NOMO-1 treated with DMSO at 0.1 percent for 48 hours (cell line): ENCODE measurements at regions not wholly inside any gene's neighbourhood (a gene's known extent, or its start where the extent isn't known, plus 50 kb on each side); places are given as distances from the start of the nearest gene placed in this dataset.
A peak's percentile ranks its signal among the peaks of the same experiment; 100 is the strongest.
"Not testable (repeated sequence)": the region's sequence is repeated elsewhere in the genome, so short reads cannot be mapped to it uniquely, and the experiment has no call there.

ENCODE experiments used
- DNase-seq: peaks from one replicate; lab custom pipeline; 2025; ENCODE audit not compliant: unreplicated experiment; lab: John Stamatoyannopoulos, UW

DNA sequence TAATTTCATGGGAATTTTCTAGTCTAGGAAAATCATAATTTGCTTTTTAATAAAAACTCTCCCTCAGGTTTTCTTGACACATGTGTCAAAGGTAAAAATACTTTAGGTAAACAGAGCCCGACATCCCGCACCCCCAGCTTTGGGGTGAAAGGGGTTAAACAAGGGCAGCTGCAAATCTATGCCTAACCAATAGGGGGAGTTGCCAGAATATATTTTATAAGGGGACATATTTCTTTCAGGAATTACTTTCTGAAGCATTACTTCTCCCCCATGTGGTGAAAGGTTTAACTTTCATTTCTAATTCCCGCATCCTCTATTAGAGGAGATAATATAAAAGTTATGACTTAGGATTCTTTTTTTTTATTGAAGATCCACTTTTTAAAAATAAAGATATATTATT, 53.9 kb upstream of the HEPH start:
- peak; percentile 75 for DNase-seq

DNA sequence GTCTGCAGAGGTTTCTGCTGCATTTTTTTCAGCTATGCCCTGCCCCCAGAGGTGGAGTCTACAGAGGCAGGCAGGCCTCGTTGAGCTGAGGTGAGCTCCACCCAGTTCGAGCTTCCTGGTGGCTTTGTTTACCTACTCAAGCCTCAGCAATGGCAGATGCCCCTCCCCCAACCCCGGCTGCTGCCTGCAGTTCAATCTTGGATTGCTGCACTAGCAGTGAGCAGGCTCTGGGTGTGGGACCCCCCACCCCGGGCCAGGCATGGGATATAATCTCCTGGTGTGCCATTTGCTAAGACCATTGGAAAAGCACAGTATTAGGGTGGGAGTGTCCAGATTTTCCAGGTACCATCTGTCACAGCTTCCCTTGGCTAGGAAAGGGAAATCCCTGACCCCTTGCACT, 56.2 kb upstream of the HEPH start:
- DNase-seq: not testable (repeated sequence)

DNA sequence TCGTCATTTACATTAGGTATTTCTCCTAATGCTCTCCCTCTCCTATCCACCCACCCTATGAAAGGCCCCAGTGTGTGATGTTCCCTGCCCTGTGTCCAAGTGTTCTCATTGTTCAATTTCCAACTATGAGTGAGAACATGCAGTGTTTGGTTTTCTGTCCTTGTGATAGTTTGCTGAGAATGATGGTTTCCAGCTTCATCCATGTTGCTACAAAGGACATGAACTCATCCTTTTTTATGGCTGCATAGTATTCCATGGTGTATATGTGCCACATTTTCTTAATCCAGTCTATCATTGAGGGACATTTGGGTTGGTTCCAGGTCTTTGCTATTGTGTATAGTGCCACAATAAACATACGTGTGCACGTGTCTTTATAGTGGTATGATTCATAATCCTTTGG, 61.6 kb upstream of the HEPH start:
- not testable (repeated sequence) for DNase-seq

DNA sequence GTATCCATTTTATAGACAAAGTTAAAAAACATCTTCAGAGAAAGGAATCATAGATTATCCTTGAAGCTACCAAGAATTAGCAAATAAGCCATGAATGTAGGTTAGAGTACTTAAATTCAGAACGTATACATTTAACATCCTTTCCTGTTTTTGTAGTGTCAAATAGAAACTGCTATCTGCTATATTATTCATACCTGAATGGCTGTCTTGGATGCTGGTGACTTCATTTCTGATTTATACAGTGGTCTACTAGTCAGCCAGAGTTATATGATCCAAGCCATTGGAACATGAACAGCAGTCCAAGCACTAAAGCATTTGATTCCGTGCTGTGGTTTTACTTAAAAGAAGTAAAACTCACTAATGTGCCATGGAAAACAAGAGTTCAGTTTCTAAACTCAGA, 58.3 kb upstream of the VSIG4 start:
- no peak for DNase-seq

DNA sequence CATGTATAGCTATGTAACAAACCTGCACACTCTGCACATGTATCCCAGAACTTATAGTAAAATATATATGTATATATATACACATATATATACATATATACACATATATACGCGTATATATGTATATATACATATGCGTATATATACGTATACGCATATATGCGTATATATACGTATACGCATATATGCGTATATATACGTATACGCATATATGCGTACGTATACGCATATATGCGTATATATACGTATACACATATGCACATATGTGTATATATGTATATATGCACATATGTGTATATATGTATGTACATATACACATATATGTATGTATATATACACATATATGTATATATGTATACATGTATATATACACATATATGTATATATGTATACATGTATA, 57.1 kb upstream of the VSIG4 start:
- not testable (repeated sequence) for DNase-seq

DNA sequence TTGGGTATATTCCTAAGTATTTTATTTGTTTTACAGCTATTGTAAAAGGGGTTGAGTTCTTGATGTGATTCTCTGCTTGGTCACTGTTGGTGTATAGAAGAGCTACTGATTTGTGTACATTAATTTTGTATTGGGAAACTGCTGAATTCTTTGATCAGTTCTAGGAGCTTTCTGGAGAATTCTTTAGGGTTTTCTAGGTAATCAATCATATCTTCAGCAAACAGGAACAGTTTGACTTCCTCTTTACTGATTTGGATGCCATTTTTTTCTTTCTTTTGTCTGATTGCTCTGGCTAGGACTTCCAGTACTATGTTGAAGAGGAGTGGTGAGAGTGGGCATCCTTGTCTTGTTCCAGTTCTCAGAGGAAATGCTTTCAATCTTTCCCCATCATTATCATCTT, 50.1 kb upstream of the VSIG4 start:
- not testable (repeated sequence) for DNase-seq
